NCI-H69 (cell line): ENCODE measurements at regions not wholly inside any gene's neighbourhood (a gene's known extent, or its start where the extent isn't known, plus 50 kb on each side); places are given as distances from the start of the nearest gene placed in this dataset.

Source experiments
- DNase-seq: peaks from one replicate; lab custom pipeline; 2025; lab: John Stamatoyannopoulos, UW

DNA sequence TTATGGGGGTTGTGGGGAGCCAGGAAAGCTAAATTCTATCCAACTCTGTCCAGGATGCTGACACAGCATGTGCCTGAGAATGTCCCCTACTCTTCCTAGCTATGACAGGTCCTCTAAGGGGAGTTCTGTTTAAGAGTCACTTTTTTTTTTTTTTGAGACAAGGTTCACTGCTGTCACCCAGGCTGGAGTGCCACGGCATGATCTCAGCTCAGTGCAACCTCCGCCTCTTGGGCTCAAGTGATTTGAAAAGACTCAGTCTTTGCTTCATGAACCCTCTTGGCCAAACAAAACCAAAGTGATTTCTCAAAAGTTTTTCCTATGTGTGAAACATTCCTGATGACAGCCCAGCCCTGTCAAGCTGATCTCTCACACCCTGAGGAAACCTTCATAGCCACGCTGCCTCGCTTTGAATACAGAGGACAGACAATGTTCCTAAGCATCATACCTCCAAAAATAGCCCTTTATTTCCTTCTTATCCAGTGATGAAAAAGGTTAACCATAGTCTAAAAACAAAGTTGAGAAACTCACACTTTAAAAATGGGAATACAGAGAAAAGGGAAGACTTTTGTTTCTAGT, 105.5 kb upstream of the PROK2 start:
- DNase-seq: no peak

DNA sequence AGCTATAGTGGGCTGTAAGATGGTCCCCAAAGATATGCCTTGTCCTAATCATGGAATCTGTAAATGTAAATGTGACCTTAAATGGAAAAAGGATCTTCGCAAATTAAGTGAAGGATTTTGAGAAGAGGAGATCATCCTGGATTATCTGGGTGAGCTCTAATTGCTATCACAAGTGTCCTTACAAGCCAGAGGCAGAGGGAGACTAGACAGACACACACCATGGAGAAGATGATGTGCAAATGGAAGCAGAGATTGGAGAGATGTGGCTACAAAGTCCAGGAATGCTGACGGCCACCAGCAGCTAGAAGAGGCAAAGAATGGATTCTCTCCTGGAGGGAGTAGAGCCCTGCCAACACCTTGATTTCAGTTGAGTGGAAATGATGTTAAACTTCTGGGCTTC, 102.3 kb upstream of the PROK2 start:
- DNase-seq: no peak

DNA sequence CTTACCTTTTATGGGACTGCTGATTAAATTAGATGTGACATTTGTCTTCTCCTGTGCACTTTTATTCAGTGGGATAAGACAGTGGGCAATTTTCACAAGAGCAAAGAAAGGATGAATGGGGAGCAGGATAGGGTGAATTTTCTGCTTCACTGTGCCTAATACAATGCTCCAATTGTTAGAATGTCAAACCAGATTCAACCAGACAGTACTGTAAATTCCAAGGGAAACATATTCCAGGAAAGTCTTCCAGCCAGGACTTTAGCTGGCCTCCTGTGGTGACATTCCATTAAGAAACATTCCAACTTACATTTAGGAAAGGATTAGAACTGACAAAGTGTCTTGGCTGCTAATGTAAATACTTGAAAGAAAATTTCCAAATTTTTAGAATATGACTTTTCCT, 100.1 kb upstream of the PROK2 start:
- no peak for DNase-seq

DNA sequence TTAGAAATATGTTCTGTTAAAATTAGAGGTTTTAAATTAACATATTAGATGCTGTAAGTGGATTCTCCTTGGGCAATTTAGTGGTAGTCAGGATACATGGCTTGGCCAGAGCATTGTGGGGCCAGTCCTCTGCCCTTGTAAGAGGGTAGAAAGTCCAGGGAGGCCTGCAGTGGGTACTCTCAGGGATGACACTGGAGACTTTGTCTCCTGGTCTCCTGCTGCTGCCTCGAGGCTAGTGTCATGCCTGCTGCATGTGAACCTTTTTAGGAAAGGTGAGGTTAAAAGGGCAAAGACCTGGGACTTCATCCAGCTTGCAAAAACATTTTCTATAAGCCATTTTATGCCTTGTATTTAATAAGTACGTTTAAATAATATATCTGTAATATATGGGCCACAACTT, 96.8 kb upstream of the PROK2 start:
- no peak for DNase-seq

DNA sequence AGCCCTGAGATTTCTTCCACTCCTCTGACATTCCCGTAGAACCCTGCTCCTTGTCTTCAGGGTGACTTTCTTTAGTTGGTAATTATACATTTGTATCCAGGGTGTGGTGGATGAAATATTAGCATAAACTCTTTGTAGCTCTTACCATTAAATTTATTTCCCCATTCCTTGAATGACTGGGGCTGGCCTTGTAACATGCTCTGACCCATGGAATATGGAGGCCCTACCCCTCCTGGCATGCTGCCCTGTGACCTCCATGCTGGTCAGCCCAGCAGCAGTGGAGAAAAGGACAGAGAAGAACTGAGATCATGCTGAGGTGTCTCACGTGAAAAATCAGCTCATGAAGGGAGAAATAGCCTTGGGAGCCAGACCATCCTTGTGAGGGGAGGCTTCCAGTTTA, 96.1 kb upstream of the PROK2 start:
- no peak for DNase-seq

DNA sequence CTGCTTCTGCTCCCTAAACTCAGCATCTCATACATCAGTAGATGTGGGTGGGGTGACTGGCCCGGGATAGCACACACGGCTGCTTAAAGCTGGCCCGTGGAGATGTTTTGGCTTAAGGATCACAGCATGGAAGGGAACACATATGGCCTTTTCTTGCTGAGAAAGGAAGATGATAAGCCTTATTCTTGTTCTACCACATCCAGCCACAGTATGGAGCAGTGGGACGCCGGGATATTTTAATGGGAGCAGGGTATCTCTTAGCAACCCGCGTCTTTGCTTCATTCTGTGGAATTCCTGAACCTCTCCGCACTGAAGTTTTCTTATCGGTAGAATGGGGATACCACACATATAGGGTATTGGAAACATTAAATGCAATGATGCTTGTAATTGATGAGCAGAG, 94.1 kb upstream of the PROK2 start:
- DNase-seq: peak; percentile 3

DNA sequence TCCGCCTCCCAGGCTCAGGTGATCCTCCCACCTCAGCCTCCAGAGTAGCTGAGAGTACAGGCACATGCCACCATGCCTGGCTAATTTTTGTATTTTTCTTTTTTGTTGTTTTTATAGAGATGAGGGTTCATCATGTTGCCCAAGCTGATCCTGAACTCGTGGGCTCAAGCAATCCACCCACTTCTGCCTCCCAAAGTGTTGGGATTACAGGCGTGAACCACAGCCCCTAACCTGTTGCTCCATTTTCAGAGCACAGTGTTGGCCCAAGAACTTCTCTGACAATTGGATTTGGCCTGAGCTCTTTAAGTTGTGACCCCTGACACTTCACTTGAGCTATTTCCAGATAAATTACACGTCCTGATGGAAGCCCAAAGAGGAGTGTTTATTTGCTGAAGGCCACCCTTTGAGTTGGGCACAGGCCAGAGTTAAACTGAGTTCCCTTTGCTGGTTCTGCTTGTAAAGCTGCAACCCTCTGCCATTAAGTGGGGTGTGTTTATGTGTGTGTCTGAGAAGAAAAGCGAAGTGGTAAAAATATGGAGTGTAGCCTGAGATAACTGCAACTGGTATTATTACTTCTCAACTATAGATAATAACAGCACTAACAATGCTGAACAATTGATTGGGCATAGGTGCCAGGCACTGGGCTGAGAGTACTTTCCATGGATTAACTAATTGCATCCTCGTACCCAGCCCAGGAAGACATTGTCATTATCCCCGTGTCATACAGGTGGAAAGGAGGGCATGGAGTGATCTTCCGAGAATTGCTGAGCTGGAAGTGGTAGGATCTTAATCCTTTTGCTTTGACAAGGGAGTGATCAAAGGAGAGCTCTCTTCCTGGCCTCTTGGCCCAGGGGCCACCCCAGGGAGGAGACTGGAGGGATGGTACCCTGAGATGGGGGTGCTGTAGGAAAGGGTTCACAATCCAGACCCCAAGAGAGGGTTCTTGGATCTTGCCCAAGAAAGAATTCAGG, 91.5 kb upstream of the PROK2 start:
- DNase-seq: peak; percentile 5

DNA sequence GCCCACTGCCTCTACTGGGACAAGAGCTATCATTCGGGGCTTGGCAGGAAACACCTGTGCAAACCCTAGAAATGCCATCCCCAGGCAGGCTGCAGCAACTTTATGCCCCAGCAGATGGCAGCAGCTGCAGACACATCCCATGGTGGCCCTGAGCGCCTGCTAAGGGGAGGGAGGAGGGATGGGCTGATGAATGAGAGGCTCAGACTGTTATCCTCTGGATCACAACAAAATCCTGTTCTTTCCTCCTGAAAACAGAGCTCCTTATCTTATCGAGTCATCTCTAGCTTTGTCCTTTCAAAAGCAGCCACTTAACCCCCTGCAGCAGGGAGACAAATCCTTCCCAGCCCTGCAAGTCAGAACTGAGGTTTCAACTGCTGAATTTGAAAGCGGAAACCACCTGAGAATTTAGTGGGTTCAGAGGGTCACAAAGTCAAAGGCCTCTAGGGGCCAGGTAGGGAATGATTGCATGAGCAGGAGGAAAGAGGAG, 90.6 kb upstream of the PROK2 start:
- DNase-seq: peak; percentile 83

DNA sequence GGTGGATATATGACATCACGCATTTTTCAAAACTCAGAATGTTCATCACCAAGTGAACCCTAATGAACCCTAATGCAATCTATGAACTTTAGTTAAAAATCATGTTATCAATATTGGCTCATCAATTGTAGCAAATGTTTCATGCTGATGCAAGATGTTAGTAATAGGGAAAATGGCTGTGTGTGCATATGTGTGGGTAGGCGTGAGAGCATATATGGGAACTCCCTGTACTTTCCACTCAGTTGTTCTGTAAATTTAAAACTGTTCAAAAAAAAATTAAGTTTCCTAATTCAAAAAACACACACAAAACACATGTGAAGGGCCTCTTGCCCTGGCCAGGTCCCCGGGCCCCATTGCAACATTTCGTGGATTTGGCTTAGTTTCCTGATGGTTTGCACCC, 89.7 kb upstream of the PROK2 start:
- DNase-seq: no peak

DNA sequence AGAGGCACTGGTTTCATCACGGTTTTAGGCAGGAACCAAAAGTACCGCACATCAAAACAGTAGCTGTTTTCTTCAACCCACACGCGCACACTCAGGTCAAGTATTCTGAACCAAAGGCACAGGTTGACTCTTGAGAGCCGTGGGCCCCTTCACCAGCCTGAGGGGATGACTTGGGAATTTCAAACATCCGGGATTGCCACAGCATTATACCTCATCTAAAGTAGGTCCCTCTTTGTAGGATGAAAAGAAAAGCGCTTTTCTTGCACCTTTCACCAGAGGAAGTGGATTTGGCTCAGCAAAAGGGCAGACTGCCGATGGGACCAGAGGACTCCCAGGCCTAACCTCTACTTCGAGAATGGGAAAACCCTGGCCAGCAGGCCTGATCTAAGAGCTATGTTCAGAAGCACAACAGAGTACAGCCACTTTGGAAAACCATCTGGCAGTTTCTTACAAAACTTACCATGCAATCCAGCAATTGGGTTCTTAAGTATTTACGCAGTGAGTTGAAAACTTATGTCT, 88.2 kb upstream of the PROK2 start:
- no peak for DNase-seq

DNA sequence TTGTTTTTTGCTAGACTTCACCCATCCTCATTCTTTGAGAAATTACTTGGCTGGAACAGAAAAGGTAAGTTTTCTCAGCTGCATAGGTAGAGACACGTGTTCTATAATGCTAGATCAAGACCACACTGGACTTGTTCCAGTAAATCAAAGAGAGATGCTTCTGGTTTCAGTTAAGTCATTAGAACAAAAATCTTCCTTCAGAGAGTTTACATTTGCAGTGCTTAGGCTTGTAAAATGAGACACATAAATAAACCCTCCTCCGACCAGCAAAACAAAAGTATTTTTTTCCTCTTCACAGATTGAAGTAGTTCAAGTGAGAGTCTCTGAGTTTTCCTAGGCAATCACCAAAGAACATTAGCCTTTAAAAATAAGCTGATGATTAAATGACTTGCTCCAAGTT, 87.3 kb upstream of the PROK2 start:
- DNase-seq: no peak

DNA sequence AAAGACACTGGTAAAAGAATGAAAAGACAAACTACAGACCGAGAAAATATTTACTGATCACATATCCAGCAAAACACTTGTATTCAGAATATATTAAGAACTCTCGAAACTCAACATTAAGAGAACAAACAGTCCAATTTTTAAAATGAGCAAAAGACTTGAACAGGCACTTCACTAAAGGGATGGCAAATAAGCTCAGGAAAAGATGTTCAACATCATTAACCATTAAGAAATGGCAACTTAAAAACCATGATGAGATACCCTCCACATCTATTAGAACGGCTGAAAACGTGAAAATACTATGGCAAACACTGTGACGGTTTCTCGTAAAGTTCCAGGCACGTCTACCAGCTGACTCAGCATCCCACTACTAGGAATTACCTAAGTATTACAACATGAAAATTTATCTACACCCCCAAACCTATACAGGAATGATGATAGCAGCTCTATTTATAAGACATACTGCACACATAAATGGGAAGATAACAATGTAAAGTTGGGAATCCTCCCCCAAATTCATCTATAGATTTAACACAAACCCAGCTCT, 86.1 kb upstream of the PROK2 start:
- no peak for DNase-seq

DNA sequence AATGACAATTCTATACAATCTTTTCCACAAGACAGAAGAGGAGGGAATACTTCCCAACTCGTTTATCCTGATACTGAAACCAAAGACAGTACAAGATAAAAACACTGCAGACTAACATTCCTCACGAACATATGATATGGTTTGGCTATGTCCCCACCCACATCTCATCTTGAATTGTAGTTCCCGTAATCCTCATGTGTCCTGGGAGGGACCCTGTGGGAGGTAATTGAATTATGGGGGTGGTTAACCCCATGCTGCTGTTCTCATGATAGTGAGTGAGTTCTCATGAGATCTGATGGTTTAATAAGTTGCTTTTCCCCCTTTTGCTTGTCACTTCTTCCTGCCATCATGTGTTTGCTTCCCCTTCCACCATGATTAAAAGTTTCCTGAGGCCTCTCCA, 83.9 kb upstream of the PROK2 start:
- no peak for DNase-seq

DNA sequence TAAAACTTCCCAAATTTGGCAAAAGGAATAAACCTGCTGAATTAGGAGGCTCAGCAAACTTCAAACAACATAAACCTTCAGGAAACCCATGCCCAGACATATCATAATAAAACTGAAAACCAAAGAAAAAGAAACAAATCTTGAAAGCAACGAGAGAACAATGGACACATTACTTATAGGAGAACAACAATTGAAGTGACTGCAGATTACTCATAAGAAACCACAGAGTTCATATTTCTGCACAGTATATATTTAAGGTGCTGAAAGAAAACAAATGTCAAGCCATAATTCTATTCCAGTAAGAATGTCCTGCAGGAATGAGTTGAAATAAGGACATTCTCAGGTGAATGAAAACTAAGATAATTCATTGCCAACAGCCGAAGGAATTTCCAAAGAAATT, 80.8 kb upstream of the PROK2 start:
- no peak for DNase-seq

DNA sequence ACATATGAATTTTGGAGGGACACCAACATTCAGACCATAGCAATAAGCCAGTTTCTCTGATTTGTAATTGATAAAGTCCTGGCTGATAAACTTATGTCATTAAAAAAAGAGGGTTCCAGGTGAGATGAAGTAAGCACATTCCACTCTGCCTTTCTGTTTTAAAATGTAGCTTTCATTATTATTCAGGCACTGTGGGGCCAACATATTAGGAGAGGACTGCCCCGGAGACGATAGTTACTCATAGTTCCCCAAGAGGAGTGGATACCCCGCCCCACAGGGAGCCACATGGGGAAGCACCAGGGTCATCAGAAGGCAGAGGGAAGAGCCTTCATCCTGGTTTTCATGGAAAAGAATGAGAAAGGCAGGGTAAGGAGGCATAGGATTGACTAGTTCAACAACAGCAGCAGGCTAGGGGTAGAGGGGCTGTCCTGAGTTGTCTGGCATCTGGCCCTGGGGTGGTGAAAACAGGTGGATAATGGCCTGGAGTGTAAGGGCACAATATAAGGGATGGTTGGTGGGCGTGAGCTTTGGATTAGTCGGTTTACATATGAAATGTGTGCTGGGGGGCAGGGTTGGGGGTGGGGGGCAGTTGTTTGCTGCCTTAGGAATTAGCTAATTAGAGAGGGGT, 78.7 kb upstream of the PROK2 start:
- DNase-seq: peak; percentile 76

DNA sequence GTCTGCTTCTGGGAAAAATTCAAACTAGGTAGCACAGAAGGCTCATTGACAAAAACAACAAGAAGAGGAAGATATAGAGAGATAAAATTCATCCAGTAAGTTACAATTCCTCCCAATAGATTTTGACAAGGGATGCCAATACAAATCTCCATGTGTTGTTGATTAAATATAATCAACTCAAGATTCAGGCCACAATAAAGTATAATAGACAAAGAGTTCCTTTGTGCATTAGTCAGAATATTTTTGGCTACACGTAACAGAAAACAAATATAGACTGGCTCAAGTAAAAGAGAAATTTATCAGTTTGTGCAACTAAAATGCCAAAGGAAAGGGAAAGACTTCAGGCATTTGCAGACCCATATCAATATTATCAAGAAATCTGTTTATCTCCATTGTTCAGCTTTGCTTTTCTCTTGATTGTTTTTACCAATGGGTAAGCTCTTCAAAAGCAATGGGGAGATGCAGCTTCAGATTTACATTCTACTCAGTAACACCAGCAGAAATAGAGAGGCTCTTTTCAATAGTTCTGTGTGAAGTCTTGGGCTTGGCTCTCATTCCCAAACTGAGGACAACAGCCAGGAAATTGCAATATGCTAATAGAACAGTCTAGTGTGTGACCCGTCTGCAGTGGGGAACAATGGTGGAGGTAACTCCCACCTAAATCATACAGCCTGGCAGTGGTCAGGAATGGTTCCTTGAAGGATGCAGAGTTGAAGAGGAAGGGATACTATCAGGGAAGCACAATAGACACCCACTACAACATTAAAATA, 77.6 kb upstream of the PROK2 start:
- DNase-seq: no peak

DNA sequence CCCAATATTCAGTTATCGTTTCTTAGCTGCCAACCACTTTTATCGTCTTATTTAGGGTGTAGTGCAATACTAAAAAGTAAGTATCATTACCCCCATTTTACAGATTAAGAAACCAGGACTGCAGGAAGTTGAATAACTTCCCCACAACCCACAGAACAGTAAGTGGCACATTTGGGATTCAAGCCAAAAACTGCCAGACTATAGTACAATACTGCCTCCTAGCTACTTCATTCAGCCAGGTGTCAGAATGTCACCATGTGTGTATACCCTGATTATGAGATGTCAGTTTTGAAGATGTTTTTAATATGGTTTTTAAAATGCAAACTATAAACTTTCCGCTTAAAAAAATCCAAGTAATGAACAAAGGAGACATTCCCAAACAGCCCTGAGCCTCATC, 74.2 kb upstream of the PROK2 start:
- peak; percentile 69 for DNase-seq

DNA sequence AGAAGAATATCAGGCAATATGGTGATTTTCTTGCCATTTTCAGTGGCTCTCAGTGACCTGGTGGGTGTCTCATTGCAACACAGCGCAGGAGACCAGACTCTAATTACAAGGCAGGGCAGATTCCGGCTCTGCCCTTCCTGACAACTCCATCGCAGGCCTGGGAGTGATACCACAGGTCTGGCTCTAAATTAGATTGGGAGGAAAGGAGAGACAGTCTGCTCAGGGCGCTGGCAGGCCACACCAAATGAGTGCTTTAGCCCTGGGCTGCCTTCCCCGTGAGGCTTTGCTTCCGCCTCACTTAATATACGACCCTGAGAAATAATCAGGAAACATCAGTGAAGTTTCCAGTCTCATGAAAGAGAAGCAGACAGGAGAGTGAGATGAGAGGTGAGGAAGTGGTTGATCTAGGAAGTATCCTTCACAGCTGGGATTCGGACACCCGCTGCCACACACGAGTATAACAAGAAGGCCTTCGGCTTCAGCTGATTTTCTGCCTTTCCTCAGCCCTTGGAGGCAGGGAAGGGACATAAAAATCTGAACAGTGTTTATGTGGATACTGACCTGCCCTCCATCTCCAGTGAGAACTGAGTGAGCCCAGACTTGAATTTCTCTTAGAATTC, 73.7 kb upstream of the PROK2 start:
- no peak for DNase-seq

DNA sequence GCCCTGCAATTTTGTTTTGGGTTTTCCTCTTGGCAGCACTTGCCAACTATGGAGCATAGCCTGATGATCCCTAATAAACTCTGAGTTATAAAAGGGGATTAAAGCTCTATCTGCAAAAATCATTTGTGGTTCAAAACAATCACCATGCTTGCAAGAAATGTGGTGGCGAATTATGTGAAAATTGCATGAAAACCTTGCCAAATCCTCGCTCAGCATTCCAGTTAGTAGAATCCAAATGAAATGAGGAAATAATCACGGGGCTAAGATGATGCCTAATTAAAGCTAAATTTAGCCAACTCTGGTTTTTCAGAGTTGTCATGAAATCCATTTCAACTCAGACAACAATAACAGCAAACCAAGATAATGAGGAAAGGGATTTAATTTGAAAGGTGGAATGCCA, 73.0 kb upstream of the PROK2 start:
- no peak for DNase-seq

DNA sequence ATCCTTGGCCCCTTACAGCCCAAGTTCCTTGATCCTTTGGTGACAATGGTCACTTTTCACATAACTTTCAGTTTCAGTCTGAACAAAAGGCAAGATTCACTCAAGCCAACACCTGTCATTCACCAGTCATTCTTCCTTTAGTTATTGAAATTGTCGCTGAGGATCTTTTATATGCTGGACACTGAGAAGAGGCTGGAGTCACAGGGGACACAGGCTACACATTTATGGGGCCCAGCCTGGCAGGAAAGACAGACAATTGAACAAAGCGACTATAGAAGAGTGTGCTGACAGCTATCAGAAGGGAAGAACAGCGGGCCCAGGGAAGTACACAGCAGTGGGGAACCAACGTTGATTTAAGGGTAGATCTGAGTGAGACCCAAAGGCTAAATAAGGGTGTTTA, 69.8 kb upstream of the PROK2 start:
- no peak for DNase-seq

DNA sequence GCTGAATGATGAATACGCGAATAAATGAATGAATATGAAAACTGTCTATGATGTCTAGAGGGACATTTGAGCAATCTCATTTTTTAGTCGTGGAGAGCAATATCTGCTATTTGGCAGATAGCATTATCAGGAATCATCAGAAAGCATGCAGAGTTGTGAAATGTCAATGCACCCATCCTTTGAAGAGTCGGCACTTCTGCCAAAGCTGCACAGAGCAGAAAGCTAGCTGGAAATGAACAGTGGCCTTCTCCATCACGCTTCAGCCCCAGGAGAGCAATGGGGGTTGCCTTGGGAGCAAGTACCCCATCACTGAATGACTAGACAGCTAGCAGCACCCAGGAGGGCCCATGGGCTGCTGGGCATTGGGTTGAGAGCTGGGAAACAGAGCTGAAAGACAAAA, 69.1 kb upstream of the PROK2 start:
- DNase-seq: no peak
